T-helper 2 cell treated with Interferon-gamma antibody and Interleukin-4, amounts not matched to agents 5 μg/mL and 100 μg/mL, for 36 hours (primary cell): ENCODE measurements at regions not wholly inside any gene's neighbourhood (a gene's known extent, or its start where the extent isn't known, plus 50 kb on each side); places are given as distances from the start of the nearest gene placed in this dataset.

Experiments
- DNase-seq: peaks from one replicate; pipeline ENCODE4 v3.0.0; 2021; ENCODE audit warnings: low spot score
- H3K27ac Mint-ChIP-seq: one replicate; pipeline ENCODE4 v1.8.0; 2021; ENCODE audit warnings: mild to moderate bottlenecking, mixed read lengths
- H3K27me3 Mint-ChIP-seq: one replicate; pipeline ENCODE4 v1.8.0; 2021; ENCODE audit warnings: low read depth, mixed read lengths
- H3K36me3 Mint-ChIP-seq: one replicate; pipeline ENCODE4 v1.8.0; 2021; ENCODE audit warnings: low read depth, mixed read lengths
- H3K4me1 Mint-ChIP-seq: one replicate; pipeline ENCODE4 v1.8.0; 2021; ENCODE audit warnings: low read depth, mixed read lengths
- H3K4me3 Mint-ChIP-seq: one replicate; pipeline ENCODE4 v1.8.0; 2022; ENCODE audit warnings: mild to moderate bottlenecking, moderate library complexity, mixed read lengths
- H3K9me3 Mint-ChIP-seq: one replicate; pipeline ENCODE4 v1.8.0; 2021; ENCODE audit warnings: mixed read lengths

GRCh38 chr12:69129564-69129963 lies 109.8 kb upstream of the CPSF6 start:
- Mint-ChIP-seq H3K4me3 (no peak overlapping the region), H3K27ac (no peak overlapping the region), H3K36me3 (no peaks in the 10 kb centered on the region), H3K4me1 (no peaks in the 10 kb centered on the region), H3K27me3 (peaks cover 16% of the 10 kb centered on the region), H3K9me3 (no peaks in the 10 kb centered on the region)
- no peak for DNase-seq

DNA sequence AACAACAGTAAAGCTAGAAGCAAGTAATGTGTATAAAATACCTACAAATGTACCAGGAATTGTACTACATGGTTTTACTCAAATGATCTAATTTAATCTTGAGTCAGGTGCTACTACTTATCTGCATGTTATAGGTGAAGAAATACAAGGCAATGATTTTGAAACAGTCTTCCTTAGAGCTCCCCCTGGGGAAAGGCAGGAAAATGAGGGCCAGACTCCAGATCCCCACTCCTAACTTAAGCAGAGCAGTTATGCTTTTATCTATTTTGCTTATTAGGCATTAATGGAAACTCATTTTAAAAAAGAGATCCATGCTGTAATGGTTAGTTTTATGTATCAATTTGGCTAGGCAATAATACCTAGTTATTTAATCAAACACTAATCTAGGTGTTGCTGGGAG lies 109.3 kb upstream of the CPSF6 start:
- no peak for DNase-seq
- Mint-ChIP-seq H3K27ac (no peak overlapping the region), H3K4me1 (no peaks in the 10 kb centered on the region), H3K9me3 (no peaks in the 10 kb centered on the region), H3K36me3 (no peaks in the 10 kb centered on the region), H3K27me3 (peaks cover 16% of the 10 kb centered on the region), H3K4me3 (no peak overlapping the region)

DNA sequence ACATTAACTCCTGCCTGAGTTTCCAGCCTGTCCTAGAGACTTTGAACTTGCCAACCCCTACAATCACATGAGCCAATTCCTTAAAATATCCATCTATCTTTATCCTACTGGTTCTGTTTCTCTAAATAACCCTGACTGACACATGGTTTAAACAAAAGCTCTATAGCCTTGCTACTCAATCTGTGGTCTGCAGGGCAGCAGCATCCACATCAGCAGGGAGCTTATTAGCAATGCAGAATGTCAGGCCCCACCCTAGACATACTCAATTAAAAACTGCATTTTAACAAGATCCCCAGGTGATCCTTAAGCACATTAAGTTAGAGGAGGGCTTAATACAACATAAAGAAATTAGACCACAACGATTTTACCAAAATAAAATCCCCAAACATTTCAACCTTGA lies 108.3 kb upstream of the CPSF6 start:
- no peak for DNase-seq
- Mint-ChIP-seq H3K36me3 (no peaks in the 10 kb centered on the region), H3K4me3 (no peak overlapping the region), H3K9me3 (no peaks in the 10 kb centered on the region), H3K27me3 (peaks cover 16% of the 10 kb centered on the region), H3K27ac (no peak overlapping the region), H3K4me1 (no peaks in the 10 kb centered on the region)

GRCh38 chr12:69136931-69137613 lies 102.3 kb upstream of the CPSF6 start:
- Mint-ChIP-seq H3K27ac (no peak overlapping the region), H3K36me3 (peaks cover 3% of the 10 kb centered on the region)

GRCh38 chr12:69141074-69141473 lies 98.3 kb upstream of the CPSF6 start:
- H3K36me3 Mint-ChIP-seq, result peaks cover 3% of the 10 kb centered on the region
- no peak overlapping the region for H3K27ac Mint-ChIP-seq
- no peak for DNase-seq
- H3K27me3 Mint-ChIP-seq, result peaks cover 2% of the 10 kb centered on the region
- H3K4me3 Mint-ChIP-seq, result no peak overlapping the region
- no peaks in the 10 kb centered on the region for H3K4me1 Mint-ChIP-seq
- peaks cover 30% of the 10 kb centered on the region for H3K9me3 Mint-ChIP-seq

More at GRCh38 chr12:69136931-69137613, 102.3 kb upstream of the CPSF6 start:
- peaks cover 30% of the 10 kb centered on the region for H3K9me3 Mint-ChIP-seq
- peaks cover 4% of the 10 kb centered on the region for H3K27me3 Mint-ChIP-seq
- no peak overlapping the region for H3K4me3 Mint-ChIP-seq
- no peaks in the 10 kb centered on the region for H3K4me1 Mint-ChIP-seq
- no peak for DNase-seq

DNA sequence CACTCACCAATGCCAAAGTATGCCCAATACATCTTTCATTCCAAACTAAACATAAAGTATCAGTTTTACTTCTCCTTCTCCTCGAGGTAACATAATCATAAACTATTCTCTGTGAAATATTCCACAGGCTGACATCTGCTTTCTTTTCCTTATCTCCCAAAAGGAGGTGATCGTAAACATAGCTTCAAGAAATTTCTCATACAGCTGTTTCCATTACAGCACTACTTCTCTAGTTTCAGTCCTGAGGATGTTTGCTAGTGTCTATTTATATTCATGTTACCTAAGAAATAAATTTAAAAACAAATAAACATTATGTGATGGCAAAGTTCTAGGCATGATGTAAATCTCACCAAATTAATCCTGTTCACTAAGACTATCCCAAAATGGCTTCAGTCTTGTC lies 90.1 kb upstream of the CPSF6 start:
- H3K4me3 Mint-ChIP-seq, result no peak overlapping the region
- H3K4me1 Mint-ChIP-seq, result peaks cover 5% of the 10 kb centered on the region
- DNase-seq, result no peak
- H3K27ac Mint-ChIP-seq, result no peak overlapping the region
- no peaks in the 10 kb centered on the region for H3K9me3 Mint-ChIP-seq
- H3K36me3 Mint-ChIP-seq, result no peaks in the 10 kb centered on the region
- H3K27me3 Mint-ChIP-seq, result peaks cover 3% of the 10 kb centered on the region

DNA sequence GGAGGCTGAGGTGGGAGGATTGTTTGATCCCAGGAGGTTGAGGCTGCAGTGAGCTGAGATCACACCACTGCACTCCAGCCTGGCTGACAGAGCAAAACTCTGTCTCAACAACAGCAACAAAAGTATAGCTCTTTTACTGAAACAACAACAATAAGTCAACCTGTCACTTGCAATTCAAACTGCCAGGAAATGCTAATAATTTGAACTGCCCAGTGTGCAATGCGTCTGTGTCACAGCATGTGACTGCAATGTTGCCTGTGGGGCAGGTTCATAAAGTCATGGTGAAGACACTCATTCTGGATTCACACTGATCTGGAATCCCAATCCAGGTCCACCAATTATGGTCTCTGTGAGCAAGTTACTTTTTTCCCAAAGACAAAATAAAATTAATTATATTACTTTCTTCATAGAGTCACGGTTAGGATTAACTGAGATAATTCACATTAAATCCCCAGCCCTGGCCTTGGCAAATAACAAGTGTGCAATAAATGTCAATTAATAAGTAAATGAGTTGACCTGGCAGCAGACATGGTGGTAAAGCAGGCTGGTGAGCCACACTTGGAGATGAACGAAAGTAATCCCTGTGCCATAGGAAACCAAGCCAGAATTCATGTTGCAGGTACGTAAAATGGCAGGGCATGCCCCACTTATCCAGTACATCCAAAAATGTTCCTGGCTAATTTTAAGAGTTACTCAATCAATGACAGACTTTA lies 89.1 kb upstream of the CPSF6 start:
- Mint-ChIP-seq H3K4me1 (peaks cover 13% of the 10 kb centered on the region), H3K27ac (no peak overlapping the region), H3K36me3 (no peaks in the 10 kb centered on the region), H3K9me3 (no peaks in the 10 kb centered on the region), H3K4me3 (no peak overlapping the region), H3K27me3 (peaks cover 3% of the 10 kb centered on the region)
- no peak for DNase-seq

DNA sequence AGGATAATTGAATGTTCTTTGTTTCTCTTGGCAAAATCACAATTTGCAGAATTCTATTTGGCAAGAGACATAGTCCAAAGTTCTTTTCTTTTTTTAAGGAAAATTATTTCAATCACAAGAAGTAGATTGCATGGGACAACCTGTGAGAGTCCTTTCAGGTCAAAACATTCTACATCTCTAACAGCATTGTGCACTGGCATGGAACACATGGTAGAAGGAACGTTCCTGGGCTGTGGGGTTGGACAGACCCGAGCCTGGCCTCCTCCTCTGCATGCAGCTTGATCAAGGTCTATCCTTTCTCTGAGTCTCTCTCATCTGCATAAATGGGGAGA lies 88.6 kb upstream of the CPSF6 start:
- H3K27ac Mint-ChIP-seq, result no peak overlapping the region
- no peak for DNase-seq
- H3K27me3 Mint-ChIP-seq, result peaks cover 3% of the 10 kb centered on the region
- peaks cover 13% of the 10 kb centered on the region for H3K4me1 Mint-ChIP-seq
- H3K4me3 Mint-ChIP-seq, result no peak overlapping the region
- H3K9me3 Mint-ChIP-seq, result no peaks in the 10 kb centered on the region
- no peaks in the 10 kb centered on the region for H3K36me3 Mint-ChIP-seq

DNA sequence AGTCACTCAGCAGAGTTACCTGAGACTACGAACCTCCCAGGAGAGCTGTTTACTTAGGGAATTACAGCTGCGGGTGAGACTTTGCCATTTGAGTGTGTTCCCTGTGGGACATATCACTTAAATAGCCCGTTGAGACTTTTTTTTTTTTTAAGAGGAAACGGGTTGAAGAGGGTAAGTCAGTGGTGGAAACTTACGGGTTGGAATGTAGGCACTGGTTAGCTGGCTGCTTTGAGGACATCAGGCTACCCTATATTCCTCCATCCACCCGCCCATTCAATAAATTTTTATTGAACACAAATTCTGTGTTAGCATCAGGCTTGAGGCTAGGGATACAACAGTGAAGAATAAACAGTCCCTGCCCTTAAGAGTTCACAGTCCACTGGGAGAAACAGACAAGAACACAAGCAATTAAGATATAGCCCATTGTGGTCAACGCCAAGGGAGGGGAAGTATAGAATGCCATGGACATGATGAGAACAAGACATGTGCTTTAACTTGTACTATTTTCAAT lies 88.1 kb upstream of the CPSF6 start:
- no peaks in the 10 kb centered on the region for H3K36me3 Mint-ChIP-seq

GRCh38 chr12:69154585-69155363 lies 84.6 kb upstream of the CPSF6 start:
- Mint-ChIP-seq H3K4me3 (no peak overlapping the region), H3K9me3 (no peaks in the 10 kb centered on the region), H3K36me3 (no peaks in the 10 kb centered on the region), H3K27ac (peak overlapping the region; percentile 60), H3K4me1 (peaks cover 22% of the 10 kb centered on the region), H3K27me3 (peaks cover 2% of the 10 kb centered on the region)
- peak; percentile 53 for DNase-seq

More for the DNA sequence above, 88.1 kb upstream of the CPSF6 start:
- H3K27me3 Mint-ChIP-seq, result peaks cover 3% of the 10 kb centered on the region
- no peak overlapping the region for H3K4me3 Mint-ChIP-seq
- no peak for DNase-seq
- H3K27ac Mint-ChIP-seq, result no peak overlapping the region
- no peaks in the 10 kb centered on the region for H3K9me3 Mint-ChIP-seq
- peaks cover 13% of the 10 kb centered on the region for H3K4me1 Mint-ChIP-seq

- H3K4me3 Mint-ChIP-seq, result peak overlapping the region; percentile 55
- peak overlapping the region; percentile 42 for H3K27ac Mint-ChIP-seq
- H3K4me1 Mint-ChIP-seq, result peaks cover 37% of the 10 kb centered on the region
- H3K9me3 Mint-ChIP-seq, result no peaks in the 10 kb centered on the region
- no peaks in the 10 kb centered on the region for H3K27me3 Mint-ChIP-seq
- peak; percentile 85 for DNase-seq
- no peaks in the 10 kb centered on the region for H3K36me3 Mint-ChIP-seq
Observed at GRCh38 chr12:69157023-69157655, 82.2 kb upstream of the CPSF6 start.

DNA sequence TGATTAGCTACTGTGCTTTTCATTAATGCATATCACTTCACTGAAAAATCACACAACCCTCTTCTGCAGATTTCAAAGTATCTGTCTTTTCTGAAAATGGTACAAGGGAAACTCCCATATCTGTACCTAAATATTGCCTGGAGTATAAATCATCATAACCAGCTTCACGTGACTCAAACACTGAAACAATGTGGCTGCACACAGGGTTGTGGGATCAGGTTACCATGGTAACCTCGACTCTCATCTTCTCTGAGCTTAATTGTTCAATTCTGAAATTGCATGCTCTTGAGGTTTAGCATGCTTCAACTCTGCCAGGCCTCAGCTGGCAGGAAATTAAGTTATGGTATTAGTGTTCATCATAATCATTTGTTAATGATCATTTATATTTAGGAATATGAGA lies 77.5 kb upstream of the CPSF6 start:
- H3K27ac Mint-ChIP-seq, result peak overlapping the region; percentile 8
- H3K4me3 Mint-ChIP-seq, result no peak overlapping the region
- DNase-seq, result peak; percentile 64
- peaks cover 21% of the 10 kb centered on the region for H3K4me1 Mint-ChIP-seq
- no peaks in the 10 kb centered on the region for H3K27me3 Mint-ChIP-seq
- no peaks in the 10 kb centered on the region for H3K9me3 Mint-ChIP-seq
- no peaks in the 10 kb centered on the region for H3K36me3 Mint-ChIP-seq

- H3K27me3 Mint-ChIP-seq, result no peaks in the 10 kb centered on the region
- H3K4me3 Mint-ChIP-seq, result no peak overlapping the region
- H3K4me1 Mint-ChIP-seq, result peaks cover 15% of the 10 kb centered on the region
- H3K27ac Mint-ChIP-seq, result no peak overlapping the region
- no peaks in the 10 kb centered on the region for H3K9me3 Mint-ChIP-seq
- DNase-seq, result no peak
- no peaks in the 10 kb centered on the region for H3K36me3 Mint-ChIP-seq
Observed at GRCh38 chr12:69163681-69164362, 75.5 kb upstream of the CPSF6 start.
